H1 (cell line): ENCODE measurements at regions not wholly inside any gene's neighbourhood (a gene's known extent, or its start where the extent isn't known, plus 50 kb on each side); places are given as distances from the start of the nearest gene placed in this dataset.

Source experiments
- CTCF ChIA-PET: fragments of 300-600 bp; sonication (Branson Sonifier 250); formaldehyde crosslinking; loops from one replicate; lab custom pipeline; 2021; ENCODE audit not compliant: partially characterized antibody; lab: Charles Lee
- POLR2A ChIA-PET: fragments of 300-600 bp; sonication (Branson Sonifier 250); formaldehyde crosslinking; loops from one replicate; lab custom pipeline; 2021; ENCODE audit warnings: inconsistent platforms; ENCODE audit not compliant: partially characterized antibody; lab: Charles Lee
- DNase-seq, 2 experiments: peaks; one replicate each; pipeline versions ENCODE4 v3.0.0 to v3.0.0-alpha.2; 2010 to 2022; ENCODE audit warnings: low spot score in 2 of 2, low read depth in 1 of 2, mixed read lengths in 1 of 2
- FAIRE-seq: peaks from 2 replicates; lab custom pipeline; 2011; peaks lifted over from hg19 to GRCh38; lab: Jason Lieb, UNC
- H2AFZ ChIP-seq: 2 replicates; pipeline ENCODE4 v1.8.1; 2012; ENCODE audit warnings: low read length, inconsistent platforms
- H2AK5ac ChIP-seq: 2 replicates; pipeline ENCODE4 v1.6.1; 2013; ENCODE audit warnings: low read depth, low read length
- H2BK120ac ChIP-seq: replicated peaks from 2 replicates; pipeline ENCODE3; 2013; ENCODE audit warnings: low read depth, low read length, inconsistent platforms
- H2BK12ac ChIP-seq: 2 replicates; pipeline ENCODE4 v1.6.1; 2013; ENCODE audit warnings: low read depth, low read length
- H2BK15ac ChIP-seq: 2 replicates; pipeline ENCODE4 v1.6.1; 2013; ENCODE audit warnings: low read length
- H2BK20ac ChIP-seq: 2 replicates; pipeline ENCODE4 v1.6.1; 2013; ENCODE audit warnings: low read length
- H2BK5ac ChIP-seq: 2 replicates; pipeline ENCODE4 v1.6.1; 2013; ENCODE audit warnings: low read depth, low read length
- H3K14ac ChIP-seq: 2 replicates; pipeline ENCODE4 v1.6.1; 2013; ENCODE audit warnings: inconsistent platforms; ENCODE audit not compliant: insufficient read length
- H3K18ac ChIP-seq: 2 replicates; pipeline ENCODE4 v1.6.1; 2013; ENCODE audit warnings: low read length; ENCODE audit errors: extremely low read depth
- H3K23ac ChIP-seq: 2 replicates; pipeline ENCODE4 v1.6.1; 2013; ENCODE audit warnings: inconsistent platforms; ENCODE audit not compliant: insufficient read length
- H3K23me2 ChIP-seq: 2 replicates; pipeline ENCODE4 v1.6.1; 2013; ENCODE audit warnings: low read depth, low read length
- H3K27ac ChIP-seq: 2 replicates; pipeline ENCODE4 v1.6.1; 2011; ENCODE audit warnings: low read depth, low read length, inconsistent platforms
- H3K27me3 ChIP-seq, 4 experiments: replicated peaks in 1 of 4; 1 replicate in 1 of 4; 2 replicates in 3 of 4; pipeline versions ENCODE4 v1.6.1 to v1.8.1; 2011 to 2013; ENCODE audit warnings: low read length in 3 of 4, mild to moderate bottlenecking in 3 of 4, inconsistent platforms in 2 of 4, mixed read lengths in 2 of 4, moderate library complexity in 1 of 4; ENCODE audit not compliant: control insufficient read depth in 3 of 4, insufficient read depth in 3 of 4; ENCODE audit errors: extremely low read depth in 1 of 4
- H3K36me3 ChIP-seq, 4 experiments: 2 replicates each; pipeline versions ENCODE4 v1.6.1 to v1.8.1; 2011 to 2013; ENCODE audit warnings: mild to moderate bottlenecking in 4 of 4, low read length in 3 of 4, moderate library complexity in 2 of 4, control low read depth in 1 of 4, inconsistent platforms in 1 of 4; ENCODE audit not compliant: insufficient read depth in 4 of 4, control insufficient read depth in 2 of 4
- H3K4ac ChIP-seq: replicated peaks from 2 replicates; pipeline ENCODE3; 2013; ENCODE audit warnings: low read length, low read depth, mixed read lengths, inconsistent platforms; ENCODE audit not compliant: insufficient read length
- H3K4me1 ChIP-seq, 4 experiments: replicated peaks in 1 of 4; 1 replicate in 1 of 4; 2 replicates in 3 of 4; pipeline versions ENCODE4 v1.6.1 to v1.8.1; 2011 to 2013; ENCODE audit warnings: low read length in 3 of 4, inconsistent platforms in 2 of 4, mixed read lengths in 1 of 4; ENCODE audit not compliant: insufficient read depth in 4 of 4, control insufficient read depth in 3 of 4
- H3K4me2 ChIP-seq, 2 experiments: 2 replicates each; pipeline versions ENCODE4 v1.6.1 to v1.8.1; 2011 to 2013; ENCODE audit warnings: low read depth in 2 of 2, low read length in 2 of 2, control low read depth in 1 of 2, inconsistent platforms in 1 of 2, mild to moderate bottlenecking in 1 of 2; ENCODE audit not compliant: insufficient read depth in 1 of 2
- H3K4me3 ChIP-seq, 4 experiments: fragments of 200-600, 300-600 bp in 1 of 4; sonication (generic), shearing (Covaris generic), sonication (Bioruptor Twin) in 1 of 4; 2 replicates each; pipeline versions ENCODE4 v1.5.1 to v1.8.1; 2011 to 2016; ENCODE audit warnings: low read length in 4 of 4, low read depth in 3 of 4, control low read depth in 2 of 4, inconsistent platforms in 2 of 4, mild to moderate bottlenecking in 2 of 4, mixed read lengths in 1 of 4, moderate library complexity in 1 of 4; ENCODE audit not compliant: insufficient read depth in 2 of 4; ENCODE audit errors: extremely low read depth in 1 of 4
- H3K56ac ChIP-seq: replicated peaks from 2 replicates; pipeline ENCODE3; 2013; ENCODE audit warnings: low read depth, mild to moderate bottlenecking, mixed read lengths, low read length, inconsistent platforms; ENCODE audit not compliant: insufficient read length
- H3K79me1 ChIP-seq: 2 replicates; pipeline ENCODE4 v1.6.1; 2013; ENCODE audit warnings: low read depth, low read length, control low read depth
- H3K79me2 ChIP-seq, 2 experiments: 2 replicates each; pipeline versions ENCODE4 v1.6.1 to v1.8.1; 2012 to 2013; ENCODE audit warnings: low read length in 2 of 2, mild to moderate bottlenecking in 2 of 2, inconsistent platforms in 1 of 2; ENCODE audit not compliant: insufficient read depth in 2 of 2, control insufficient read depth in 1 of 2
- H3K9ac ChIP-seq, 4 experiments: replicated peaks in 1 of 4; 1 replicate in 1 of 4; 2 replicates in 3 of 4; pipeline versions ENCODE4 v1.6.1 to v1.8.1; 2011 to 2013; ENCODE audit warnings: low read depth in 3 of 4, low read length in 3 of 4, control low read depth in 2 of 4, mild to moderate bottlenecking in 2 of 4, moderate library complexity in 2 of 4, inconsistent platforms in 1 of 4; ENCODE audit errors: extremely low read depth in 1 of 4
- H3K9me3 ChIP-seq, 2 experiments: 2 replicates each; pipeline versions ENCODE4 v1.6.1 to v1.8.1; 2012 to 2013; ENCODE audit warnings: mild to moderate bottlenecking in 2 of 2, moderate library complexity in 2 of 2, control low read depth in 1 of 2, inconsistent platforms in 1 of 2, low read depth in 1 of 2, low read length in 1 of 2, mixed read lengths in 1 of 2; ENCODE audit not compliant: insufficient read depth in 2 of 2
- H4K20me1 ChIP-seq, 2 experiments: replicated peaks in 1 of 2; 2 replicates each; pipeline versions ENCODE3 to v1.8.1; 2011 to 2013; ENCODE audit warnings: inconsistent platforms in 2 of 2, low read length in 2 of 2, mild to moderate bottlenecking in 1 of 2; ENCODE audit not compliant: insufficient read depth in 2 of 2, control insufficient read depth in 1 of 2
- H4K5ac ChIP-seq: 2 replicates; pipeline ENCODE4 v1.6.1; 2013; ENCODE audit warnings: low read length, low read depth, mixed read lengths, inconsistent platforms; ENCODE audit not compliant: insufficient read length
- H4K8ac ChIP-seq: 2 replicates; pipeline ENCODE4 v1.8.0; 2013; ENCODE audit warnings: mild to moderate bottlenecking, moderate library complexity, low read length, inconsistent platforms; ENCODE audit not compliant: insufficient read depth; ENCODE audit errors: extremely low read depth
- H4K91ac ChIP-seq: replicated peaks from 2 replicates; pipeline ENCODE3; 2013; ENCODE audit warnings: low read length, mixed read lengths, inconsistent platforms; ENCODE audit not compliant: insufficient read length
- JUN ChIP-seq: IDR thresholded peaks from 2 replicates; pipeline ENCODE4 v1.6.1; 2011; ENCODE audit warnings: low read depth, mild to moderate bottlenecking, improper control_type of control experiment, low read length
- SRF ChIP-seq: IDR thresholded peaks from 2 replicates; pipeline ENCODE4 v1.6.1; 2011; ENCODE audit warnings: mild to moderate bottlenecking, low read depth, low read length, moderate library complexity
- TEAD4 ChIP-seq: IDR thresholded peaks from 2 replicates; pipeline ENCODE4 v1.6.1; 2012; ENCODE audit warnings: low read depth, low read length, inconsistent platforms, mixed read lengths
- WGBS, 2 experiments: shearing (Covaris generic) in 1 of 2; methylation state at CpG; one replicate each; pipeline versions ENCODE4 v1.1.6 to v1.1.7; 2013 to 2015; ENCODE audit warnings: low lambda C conversion rate in 2 of 2, mixed read lengths in 2 of 2, inconsistent platforms in 1 of 2, low coverage in 1 of 2, missing lambda C conversion rate in 1 of 2; ENCODE audit not compliant: insufficient replicate concordance in 2 of 2, insufficient coverage in 1 of 2, insufficient read length in 1 of 2; ENCODE audit errors: extremely low coverage in 1 of 2, missing lambda C conversion rate in 1 of 2; 5-methylcytosine and 5-hydroxymethylcytosine counted together
- TF ChIP-seq, protein P1 (sequence below): IDR thresholded peaks from 2 replicates; pipeline ENCODE4 v1.6.1; 2011; ENCODE audit warnings: low read length, improper control_type of control experiment

DNA sequence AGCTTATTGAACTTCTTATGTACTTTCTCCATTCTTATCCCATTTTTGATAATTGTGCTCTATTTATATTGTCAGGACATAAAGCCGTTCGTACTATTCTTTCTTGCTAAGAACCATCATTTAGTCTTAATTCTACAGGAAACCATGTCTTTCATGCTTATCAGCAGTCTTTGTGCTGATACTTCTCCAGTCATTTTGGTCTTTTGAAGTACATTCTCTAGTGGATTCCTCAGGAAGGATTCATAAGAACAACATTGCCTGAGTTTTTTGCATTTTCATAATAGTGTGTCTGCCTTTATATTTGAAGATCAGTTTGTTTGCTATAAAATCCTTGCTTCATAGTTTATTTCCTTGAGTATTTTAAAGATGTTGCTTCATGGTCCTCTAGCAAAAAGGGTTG is 126.6 kb upstream of the NEO1 start:
- H3K27me3 ChIP-seq: no peaks in the 10 kb centered on the region
- no peak overlapping the region for H3K23ac ChIP-seq
- no peak overlapping the region for H3K18ac ChIP-seq
- FAIRE-seq (no peak), DNase-seq (no peak)
- WGBS, 2 experiments: 85% methylated on average over 2 of the region's 2 CpGs; no CpG with 5 or more reads in 1 of the 2 experiments
- CTCF ChIA-PET: no interaction called here
- no peaks in the 10 kb centered on the region for H4K20me1 ChIP-seq
- no peak overlapping the region for H2BK12ac ChIP-seq
- H3K56ac ChIP-seq: no peak overlapping the region
- no peak overlapping the region for H3K9ac ChIP-seq
- no peaks in the 10 kb centered on the region for H3K9me3 ChIP-seq
- H3K14ac ChIP-seq: no peak overlapping the region
- H3K4ac ChIP-seq: no peak overlapping the region
- no peaks in the 10 kb centered on the region for H3K79me2 ChIP-seq
- no peak overlapping the region for H2BK20ac ChIP-seq
- no peak overlapping the region for H2BK15ac ChIP-seq
- POLR2A ChIA-PET: no interaction called here
- no peak overlapping the region for H3K27ac ChIP-seq
- no peak overlapping the region for H4K5ac ChIP-seq
- no peaks in the 10 kb centered on the region for H3K79me1 ChIP-seq
- no peaks in the 10 kb centered on the region for H3K36me3 ChIP-seq
- no peak overlapping the region for H4K8ac ChIP-seq
- no peak overlapping the region for H3K4me2 ChIP-seq
- no peaks in the 10 kb centered on the region for H3K4me1 ChIP-seq
- no peak overlapping the region for H4K91ac ChIP-seq
- no peak overlapping the region for H2AFZ ChIP-seq
- TF ChIP-seq JUN: no peak
- TF ChIP-seq, protein P1, sequence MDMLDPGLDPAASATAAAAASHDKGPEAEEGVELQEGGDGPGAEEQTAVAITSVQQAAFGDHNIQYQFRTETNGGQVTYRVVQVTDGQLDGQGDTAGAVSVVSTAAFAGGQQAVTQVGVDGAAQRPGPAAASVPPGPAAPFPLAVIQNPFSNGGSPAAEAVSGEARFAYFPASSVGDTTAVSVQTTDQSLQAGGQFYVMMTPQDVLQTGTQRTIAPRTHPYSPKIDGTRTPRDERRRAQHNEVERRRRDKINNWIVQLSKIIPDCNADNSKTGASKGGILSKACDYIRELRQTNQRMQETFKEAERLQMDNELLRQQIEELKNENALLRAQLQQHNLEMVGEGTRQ: no peak
- TF ChIP-seq TEAD4: no peak
- TF ChIP-seq SRF: no peak
- H3K4me3 ChIP-seq: no peak overlapping the region
- no peak overlapping the region for H2AK5ac ChIP-seq
- H2BK5ac ChIP-seq: no peak overlapping the region
- H3K23me2 ChIP-seq: no peaks in the 10 kb centered on the region
- no peak overlapping the region for H2BK120ac ChIP-seq
